ENCODE measurements at regions not wholly inside any gene's neighbourhood (a gene's known extent, or its start where the extent isn't known, plus 50 kb on each side); places are given as distances from the start of the nearest gene placed in this dataset.

DNA sequence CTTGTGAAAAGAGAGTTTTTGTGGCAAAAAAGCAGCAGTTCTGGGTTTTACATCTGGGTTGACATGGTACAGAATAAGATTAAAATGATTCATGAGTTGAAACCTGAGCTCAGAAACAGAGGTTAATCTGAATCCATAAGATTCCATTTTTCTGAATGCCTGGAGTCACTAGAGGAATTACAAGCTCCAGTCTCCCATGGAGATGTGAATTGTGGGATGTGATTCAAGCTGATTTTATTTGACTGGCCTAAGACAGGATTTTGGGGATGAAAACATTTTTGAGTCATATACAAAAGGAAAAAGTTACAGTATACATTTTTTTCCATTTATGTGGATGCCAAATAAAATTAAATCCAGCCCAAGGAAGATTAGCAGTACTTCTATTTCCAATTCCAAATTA lies 161.1 kb downstream of the RBM46 start:
- no peak for TF ChIP-seq EZH2 (IDR thresholded peaks at IDR 0.05; ENCODE audit: borderline replicate concordance, low read length)
- no peak for TF ChIP-seq CTCF (IDR thresholded peaks at IDR 0.05; ENCODE audit: low read length)

DNA sequence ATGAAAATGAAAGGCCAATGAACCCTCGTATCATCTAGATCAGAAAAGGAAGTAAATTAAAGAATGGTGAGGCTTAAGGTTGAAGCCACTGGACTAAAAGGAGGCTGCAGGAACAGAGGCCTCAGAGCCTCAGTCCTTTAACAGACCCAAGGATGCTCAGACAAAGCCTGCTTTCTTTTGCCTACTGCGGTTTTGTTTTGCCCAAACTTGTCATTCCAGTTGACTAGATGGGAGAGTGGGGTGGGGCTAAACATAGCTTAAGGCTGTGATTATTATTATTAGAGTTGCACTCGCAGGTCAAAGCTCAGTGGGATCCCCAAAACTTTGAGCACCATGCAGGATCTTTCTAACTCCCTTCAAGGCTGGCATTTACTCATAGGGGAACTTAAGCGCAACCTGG lies 163.9 kb downstream of the RBM46 start:
- no peaks in the 10 kb centered on the region for H3K36me3 ChIP-seq (ENCODE audit: insufficient read depth, low read length)
- no peaks in the 10 kb centered on the region for H4K20me1 ChIP-seq (ENCODE audit: insufficient read depth, low read length)
- no peaks in the 10 kb centered on the region for H3K9me2 ChIP-seq (ENCODE audit: low read depth, low read length)
- H2AFZ ChIP-seq (ENCODE audit: low read length) = no peak overlapping the region
- no peaks in the 10 kb centered on the region for H3K79me2 ChIP-seq (ENCODE audit: insufficient read depth, low read length)
- no peaks in the 10 kb centered on the region for H3K9me3 ChIP-seq (ENCODE audit: low read length)
- no peak overlapping the region for H3K4me2 ChIP-seq (ENCODE audit: low read length)
- no peaks in the 10 kb centered on the region for H3K4me1 ChIP-seq (ENCODE audit: insufficient read depth, low read length, severe bottlenecking)
- no peak overlapping the region for H3K27ac ChIP-seq (ENCODE audit: low read depth, low read length, poor library complexity, severe bottlenecking)
- TF ChIP-seq EZH2 (IDR thresholded peaks at IDR 0.05; ENCODE audit: borderline replicate concordance, low read length) = no peak
- no peak for TF ChIP-seq CTCF (IDR thresholded peaks at IDR 0.05; ENCODE audit: low read length)
- no peak overlapping the region for H3K9ac ChIP-seq (ENCODE audit: low read length)
- no peaks in the 10 kb centered on the region for H3F3A ChIP-seq (ENCODE audit: insufficient read depth, low read length)
- H3K4me3 ChIP-seq (ENCODE audit: low read depth, low read length, poor library complexity, severe bottlenecking) = no peak overlapping the region
- H3K27me3 ChIP-seq (ENCODE audit: insufficient read depth, low read length) = no peaks in the 10 kb centered on the region

More for the DNA sequence above, 161.1 kb downstream of the RBM46 start:
- no peak overlapping the region for H3K9ac ChIP-seq (ENCODE audit: low read length)
- no peaks in the 10 kb centered on the region for H3K4me1 ChIP-seq (ENCODE audit: insufficient read depth, low read length, severe bottlenecking)
- H3K4me3 ChIP-seq (ENCODE audit: low read depth, low read length, poor library complexity, severe bottlenecking) = no peak overlapping the region
- H3K4me2 ChIP-seq (ENCODE audit: low read length) = no peak overlapping the region
- H3K27ac ChIP-seq (ENCODE audit: low read depth, low read length, poor library complexity, severe bottlenecking) = no peak overlapping the region
- no peaks in the 10 kb centered on the region for H3K79me2 ChIP-seq (ENCODE audit: insufficient read depth, low read length)
- no peaks in the 10 kb centered on the region for H3K27me3 ChIP-seq (ENCODE audit: insufficient read depth, low read length)
- H3K9me3 ChIP-seq (ENCODE audit: low read length) = no peaks in the 10 kb centered on the region
- no peaks in the 10 kb centered on the region for H3K36me3 ChIP-seq (ENCODE audit: insufficient read depth, low read length)
- H3F3A ChIP-seq (ENCODE audit: insufficient read depth, low read length) = no peaks in the 10 kb centered on the region
- H4K20me1 ChIP-seq (ENCODE audit: insufficient read depth, low read length) = no peaks in the 10 kb centered on the region
- no peaks in the 10 kb centered on the region for H3K9me2 ChIP-seq (ENCODE audit: low read depth, low read length)
- no peak overlapping the region for H2AFZ ChIP-seq (ENCODE audit: low read length)

GRCh38 chr4:154946113-154946512 lies 165.0 kb downstream of the RBM46 start:
- Histone ChIP-seq H3K27me3 (ENCODE audit: insufficient read depth, low read length) (no peaks in the 10 kb centered on the region), H3K79me2 (ENCODE audit: insufficient read depth, low read length) (no peaks in the 10 kb centered on the region), H3K4me3 (ENCODE audit: low read depth, low read length, poor library complexity, severe bottlenecking) (no peak overlapping the region), H3K4me1 (ENCODE audit: insufficient read depth, low read length, severe bottlenecking) (no peaks in the 10 kb centered on the region), H3K9me3 (ENCODE audit: low read length) (no peaks in the 10 kb centered on the region), H3F3A (ENCODE audit: insufficient read depth, low read length) (no peaks in the 10 kb centered on the region), H3K36me3 (ENCODE audit: insufficient read depth, low read length) (no peaks in the 10 kb centered on the region), H3K9me2 (ENCODE audit: low read depth, low read length) (no peaks in the 10 kb centered on the region), H3K9ac (ENCODE audit: low read length) (no peak overlapping the region), H3K4me2 (ENCODE audit: low read length) (no peak overlapping the region), H4K20me1 (ENCODE audit: insufficient read depth, low read length) (no peaks in the 10 kb centered on the region), H2AFZ (ENCODE audit: low read length) (no peak overlapping the region), H3K27ac (ENCODE audit: low read depth, low read length, poor library complexity, severe bottlenecking) (no peak overlapping the region)
- TF ChIP-seq EZH2 (IDR thresholded peaks at IDR 0.05; ENCODE audit: borderline replicate concordance, low read length) = no peak
- no peak for TF ChIP-seq CTCF (IDR thresholded peaks at IDR 0.05; ENCODE audit: low read length)
